NCI-H2196 (cell line): ENCODE measurements at regions not wholly inside any gene's neighbourhood (a gene's known extent, or its start where the extent isn't known, plus 50 kb on each side); places are given as distances from the start of the nearest gene placed in this dataset.

Experiments
- DNase-seq: peaks from one replicate; lab custom pipeline; 2025; ENCODE audit not compliant: unreplicated experiment; lab: John Stamatoyannopoulos, UW

DNA sequence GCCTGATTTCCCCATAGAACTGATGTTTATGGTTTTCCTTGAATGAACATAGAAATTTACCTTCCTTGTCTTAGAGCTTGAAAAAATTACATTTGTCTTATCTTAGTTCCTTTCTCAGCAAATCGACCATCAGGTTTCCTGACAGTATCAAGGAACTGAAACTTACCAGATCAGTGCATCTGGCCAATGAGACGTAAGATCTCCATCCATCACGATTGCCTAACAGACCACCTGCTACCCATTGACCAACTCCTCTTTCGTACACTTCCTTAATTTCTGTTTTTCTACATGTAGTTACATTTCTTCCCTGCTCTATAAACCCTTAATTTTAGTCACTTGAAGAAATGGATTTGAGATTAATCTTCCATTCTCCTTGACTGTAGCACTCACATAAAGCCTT is 57.4 kb upstream of the TMPRSS15 start:
- DNase-seq, result no peak

GRCh38 chr21:18461743-18462142 is 58.2 kb upstream of the TMPRSS15 start:
- no peak for DNase-seq

- no peak for DNase-seq
Observed at GRCh38 chr21:18467715-18468114, 64.1 kb upstream of the TMPRSS15 start.

- DNase-seq, result no peak
Observed at GRCh38 chr21:18468790-18469189, 65.2 kb upstream of the TMPRSS15 start.

DNA sequence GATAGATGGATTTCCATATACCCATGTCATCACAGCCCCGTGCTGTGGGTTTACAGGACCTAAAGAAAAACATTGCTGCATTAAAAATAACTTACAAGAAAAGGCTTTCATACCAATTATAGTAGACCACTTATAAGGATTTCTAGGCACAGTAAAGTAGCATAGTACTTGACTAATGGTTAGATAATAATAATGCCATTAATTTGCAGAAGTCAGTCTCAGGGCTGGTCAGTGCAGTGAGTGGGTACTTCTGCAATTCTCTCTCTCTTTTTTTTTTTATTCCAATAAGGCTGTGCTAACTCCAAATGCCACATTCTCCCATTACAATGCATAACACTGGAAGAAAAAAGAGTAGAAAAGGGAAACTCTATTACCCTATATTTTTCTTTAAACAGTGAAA is 73.1 kb upstream of the TMPRSS15 start:
- no peak for DNase-seq

- DNase-seq, result no peak
Observed at GRCh38 chr21:18477043-18477442, 73.5 kb upstream of the TMPRSS15 start.

- DNase-seq, result no peak
Observed at GRCh38 chr21:18478513-18478912, 74.9 kb upstream of the TMPRSS15 start.

DNA sequence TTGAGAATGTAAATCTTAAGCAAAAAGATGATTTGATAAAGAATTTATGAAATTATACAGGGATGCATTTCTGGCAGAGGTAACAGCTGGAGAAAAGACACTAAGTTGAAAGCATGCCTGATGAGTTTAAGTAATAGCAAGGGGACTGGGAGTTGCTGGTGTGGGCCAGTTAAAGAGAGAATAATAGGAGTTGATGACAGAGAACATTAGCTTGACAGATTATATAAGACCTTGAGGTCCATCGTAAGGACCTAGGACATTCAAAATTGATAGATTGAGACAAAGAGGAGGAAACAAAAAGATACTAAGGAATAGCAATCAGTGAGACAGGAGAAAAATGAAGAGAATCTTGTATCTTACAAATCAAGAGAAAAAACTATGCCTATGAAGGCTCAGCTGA is 84.7 kb upstream of the TMPRSS15 start:
- DNase-seq, result no peak

GRCh38 chr21:18493422-18493821 is 89.8 kb upstream of the TMPRSS15 start:
- DNase-seq, result no peak

DNA sequence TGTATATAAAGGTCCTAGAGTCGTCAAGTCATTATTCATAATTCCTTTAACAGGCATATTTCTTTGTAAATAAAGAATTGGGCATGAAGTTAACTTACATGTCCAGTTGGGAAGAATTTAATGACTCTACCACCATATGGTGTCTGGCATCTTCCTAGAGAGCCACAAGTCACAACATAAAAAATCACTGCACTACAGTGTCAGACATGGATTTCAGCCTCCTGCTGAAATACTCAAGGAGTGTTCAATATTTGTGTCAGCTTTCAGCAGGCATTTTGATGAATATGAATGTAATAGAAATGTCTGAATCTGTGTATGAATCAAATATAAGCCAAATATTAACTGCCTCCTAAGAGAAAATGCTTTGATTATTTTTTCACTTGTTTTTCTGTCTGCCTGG is 91.9 kb upstream of the TMPRSS15 start:
- DNase-seq, result no peak

- DNase-seq, result no peak
Observed at GRCh38 chr21:18498431-18498830, 94.8 kb upstream of the TMPRSS15 start.

- peak; percentile 50 for DNase-seq
Observed at GRCh38 chr21:18499761-18500376, 96.3 kb upstream of the TMPRSS15 start.

GRCh38 chr21:18518054-18518481 is 114.5 kb upstream of the TMPRSS15 start:
- DNase-seq, result no peak

- DNase-seq, result no peak
Observed at GRCh38 chr21:18521204-18521603, 117.6 kb upstream of the TMPRSS15 start.

- DNase-seq, result no peak
Observed at GRCh38 chr21:18522181-18522972, 118.8 kb upstream of the TMPRSS15 start.

DNA sequence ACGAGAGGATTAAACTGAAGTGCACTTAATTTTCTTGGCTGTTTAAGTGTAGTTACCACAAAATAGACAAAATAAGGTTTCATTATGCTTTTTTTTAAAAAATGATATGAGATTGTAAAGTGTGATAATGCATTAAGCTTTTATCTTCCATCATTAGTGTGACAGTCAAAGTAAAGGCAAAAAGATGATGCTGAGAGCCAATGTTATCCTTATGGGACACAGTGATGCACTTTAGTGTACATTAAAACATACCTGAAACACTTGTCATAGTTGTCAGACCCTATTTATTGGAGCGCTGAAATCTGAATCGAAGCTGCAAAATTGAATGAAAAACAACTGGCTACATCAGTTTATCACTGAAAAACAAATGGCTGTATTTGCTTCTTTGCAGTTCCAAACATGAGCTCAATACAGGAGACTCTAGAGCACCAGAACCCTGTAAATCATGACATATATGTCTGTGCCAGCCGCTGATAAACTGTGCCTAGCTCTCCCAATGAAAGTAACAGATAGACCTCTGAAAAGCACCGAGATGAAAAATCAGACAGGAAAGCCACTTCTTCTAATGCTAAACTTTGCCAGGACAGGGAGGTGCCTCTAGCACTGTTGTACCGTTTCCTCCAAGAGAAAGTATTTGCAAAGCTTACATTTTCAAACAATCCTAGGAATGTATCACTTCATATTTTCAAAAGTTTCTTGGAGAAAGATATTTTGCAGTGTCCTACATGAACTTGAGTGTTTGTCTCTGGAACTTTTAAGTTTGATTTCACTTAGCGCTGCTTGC is 120.7 kb upstream of the TMPRSS15 start:
- no peak for DNase-seq

DNA sequence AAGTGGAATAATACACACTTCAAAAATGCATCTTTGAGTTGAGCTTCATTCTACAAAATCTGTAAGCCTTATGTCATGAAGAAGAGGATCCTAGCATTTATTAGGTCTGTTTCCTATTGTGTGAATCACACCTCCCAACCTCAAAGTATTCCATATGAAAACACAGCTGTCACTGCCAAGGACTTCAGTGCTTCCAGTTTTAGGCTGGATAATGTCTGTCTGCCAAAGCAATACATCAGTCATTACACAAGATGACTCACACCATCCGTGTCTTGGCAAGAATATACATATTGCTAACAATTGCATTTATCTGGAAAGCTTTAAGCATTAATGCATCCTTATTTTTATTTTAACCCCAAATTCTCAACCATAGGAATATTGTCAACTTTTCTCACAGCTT is 125.7 kb upstream of the TMPRSS15 start:
- no peak for DNase-seq

DNA sequence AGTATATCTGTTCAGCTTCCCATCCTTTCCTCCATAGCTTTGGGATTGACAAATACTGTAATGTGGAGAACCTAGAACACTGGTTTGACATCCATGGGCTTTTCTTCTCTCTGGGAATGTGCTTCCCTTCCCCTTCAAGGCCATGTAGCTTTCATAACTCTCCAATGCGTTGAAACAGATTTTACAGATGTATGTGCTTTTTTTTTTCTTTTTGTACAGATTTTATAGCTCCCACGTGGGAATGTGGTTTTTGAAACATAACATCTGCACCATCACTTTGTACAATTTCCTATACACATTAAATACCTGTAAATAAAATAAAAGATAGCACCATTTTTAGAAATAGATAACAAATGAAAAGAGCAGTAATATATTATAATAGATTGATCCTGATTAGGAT is 138.5 kb upstream of the TMPRSS15 start:
- DNase-seq, result no peak

- no peak for DNase-seq
Observed at GRCh38 chr21:18545908-18546307, 142.3 kb upstream of the TMPRSS15 start.

DNA sequence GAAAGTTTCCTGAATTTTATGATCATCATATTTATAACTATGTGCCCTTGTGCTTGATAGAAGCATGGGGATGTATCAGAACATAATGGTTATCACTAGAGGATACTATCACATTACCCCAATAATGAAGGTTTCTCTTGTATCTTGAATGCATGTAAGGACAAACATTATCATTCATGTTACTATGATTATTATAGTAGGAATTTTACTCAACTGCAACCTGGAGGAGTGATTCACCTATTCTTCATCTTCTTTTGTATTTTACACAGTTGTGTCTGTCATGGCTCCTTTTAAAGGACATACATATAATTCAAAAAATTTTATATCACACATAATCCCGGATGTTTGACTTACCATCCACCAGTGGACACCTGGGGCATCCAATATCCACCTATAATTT is 143.8 kb upstream of the TMPRSS15 start:
- DNase-seq, result no peak

DNA sequence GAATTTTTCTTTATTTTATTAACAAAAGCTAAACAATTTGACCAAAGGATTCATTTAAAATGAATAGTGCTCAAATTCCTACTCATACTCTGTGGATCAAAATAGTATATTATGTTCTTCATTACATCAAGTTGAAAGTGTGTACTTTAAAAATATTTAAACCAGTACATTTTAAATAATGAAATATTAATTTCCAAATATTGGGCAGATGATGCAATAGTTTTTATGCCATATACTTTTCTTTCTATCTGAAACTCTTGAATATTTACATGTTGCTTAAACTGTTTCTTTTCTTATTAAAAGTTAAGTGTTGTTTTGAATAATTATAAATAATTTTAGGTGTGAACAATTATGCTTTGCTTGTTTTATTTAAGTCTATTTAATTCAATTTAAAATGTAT is 144.7 kb upstream of the TMPRSS15 start:
- no peak for DNase-seq
